ENCODE measurements at regions not wholly inside any gene's neighbourhood (a gene's known extent, or its start where the extent isn't known, plus 50 kb on each side); places are given as distances from the start of the nearest gene placed in this dataset.

DNA sequence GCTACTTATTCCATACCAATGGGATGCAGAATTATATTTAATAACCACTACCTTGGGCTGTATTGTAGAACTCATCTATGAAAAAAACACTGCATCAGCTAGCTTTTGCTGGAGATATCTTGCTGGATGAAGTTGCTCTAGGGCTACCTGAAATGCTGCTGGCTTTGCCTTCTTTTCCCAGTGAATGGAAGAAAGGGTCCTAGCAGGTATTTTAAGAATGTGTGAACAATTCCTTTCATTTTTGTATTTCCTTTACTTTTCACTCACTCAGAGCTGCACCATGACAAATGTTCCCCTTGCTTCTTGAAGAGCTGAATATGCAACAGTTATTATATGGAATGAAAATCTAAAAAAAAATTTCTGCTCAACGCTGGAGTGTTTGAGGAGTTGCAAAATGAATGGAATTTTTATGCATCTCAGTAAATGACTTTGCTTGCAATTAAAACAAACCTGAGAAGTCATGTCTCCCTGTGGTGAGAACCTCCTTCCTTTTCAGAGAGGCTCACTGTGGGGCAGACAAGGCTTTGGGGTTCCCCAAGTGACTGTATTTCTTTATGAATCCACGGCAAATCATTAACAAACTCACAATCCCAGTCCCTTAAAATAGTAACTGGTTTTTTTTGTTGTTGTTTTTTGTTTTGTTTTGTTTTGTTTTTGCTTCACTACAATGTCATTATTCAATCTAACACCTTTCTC lies 566.8 kb upstream of the KIRREL3 start:
- Mint-ChIP-seq H3K36me3 (no peaks in the 10 kb centered on the region), H3K27ac (no peak overlapping the region)

DNA sequence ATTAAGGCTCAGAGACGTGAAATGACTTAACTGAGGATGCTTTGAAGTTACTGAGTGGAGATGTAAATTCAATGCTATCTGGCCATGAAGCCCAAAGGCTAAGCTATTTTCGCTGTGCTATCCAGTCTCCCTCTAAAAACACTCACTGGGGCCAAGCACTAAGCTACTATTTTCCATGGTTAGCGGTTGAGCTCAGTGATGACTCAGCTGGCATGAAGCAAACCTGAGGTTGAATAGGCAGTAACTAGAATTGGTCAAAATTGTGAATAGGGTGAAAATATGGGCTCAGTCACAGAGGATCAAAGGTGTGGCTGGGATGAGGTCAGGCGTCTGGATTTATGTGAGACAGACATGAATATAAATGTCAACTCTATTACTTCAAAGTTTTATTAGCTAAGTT lies 564.2 kb upstream of the KIRREL3 start:
- Mint-ChIP-seq H3K36me3 (no peaks in the 10 kb centered on the region), H3K4me1 (no peaks in the 10 kb centered on the region), H3K4me3 (no peak overlapping the region), H3K27ac (no peak overlapping the region), H3K9me3 (no peaks in the 10 kb centered on the region), H3K27me3 (peaks cover 1% of the 10 kb centered on the region)

More for the DNA sequence above, 566.8 kb upstream of the KIRREL3 start:
- H3K27me3 Mint-ChIP-seq = peaks cover 1% of the 10 kb centered on the region
- peaks cover 6% of the 10 kb centered on the region for H3K9me3 Mint-ChIP-seq
- H3K4me1 Mint-ChIP-seq = no peaks in the 10 kb centered on the region
- no peak overlapping the region for H3K4me3 Mint-ChIP-seq

DNA sequence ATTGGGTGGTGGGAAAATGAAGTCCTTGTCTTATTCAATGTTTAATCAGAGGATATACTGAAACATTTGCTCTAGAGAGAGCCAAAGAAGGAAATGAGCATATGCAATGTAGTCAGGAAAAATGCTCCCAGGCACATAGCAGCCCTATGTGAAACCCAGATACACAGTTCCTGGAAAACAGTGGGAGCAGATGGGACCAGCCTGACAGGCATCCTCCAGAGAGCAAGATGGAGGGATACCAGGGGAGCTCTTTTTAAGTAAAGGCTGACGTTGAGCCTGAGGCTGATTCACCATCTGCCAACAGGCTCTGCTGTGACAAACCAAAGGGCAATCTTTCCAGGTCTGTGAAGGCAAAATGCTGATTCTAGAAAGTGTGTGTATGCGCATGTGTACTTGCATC lies 559.4 kb upstream of the KIRREL3 start:
- no peak overlapping the region for H3K4me3 Mint-ChIP-seq
- no peaks in the 10 kb centered on the region for H3K4me1 Mint-ChIP-seq
- no peak overlapping the region for H3K27ac Mint-ChIP-seq
- no peaks in the 10 kb centered on the region for H3K9me3 Mint-ChIP-seq
- H3K27me3 Mint-ChIP-seq = no peaks in the 10 kb centered on the region
- no peaks in the 10 kb centered on the region for H3K36me3 Mint-ChIP-seq

DNA sequence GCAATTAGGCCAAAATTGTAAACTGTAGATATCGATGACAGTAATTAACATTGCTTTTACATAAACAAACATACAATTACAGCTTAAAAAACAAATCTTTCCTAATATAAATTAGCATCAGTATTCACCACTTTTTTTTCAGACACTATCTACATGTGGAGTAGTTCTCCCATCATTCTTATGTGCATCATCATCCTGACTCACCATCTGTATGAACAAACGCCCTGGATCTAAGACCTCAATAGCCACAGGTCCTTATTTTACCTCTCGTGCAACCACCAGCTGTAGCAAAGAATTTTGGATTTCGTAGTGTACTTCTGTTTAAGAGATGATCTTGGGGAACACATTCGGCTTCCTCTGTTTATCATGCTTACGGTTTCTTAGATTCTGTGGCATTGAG lies 551.9 kb upstream of the KIRREL3 start:
- no peaks in the 10 kb centered on the region for H3K36me3 Mint-ChIP-seq

DNA sequence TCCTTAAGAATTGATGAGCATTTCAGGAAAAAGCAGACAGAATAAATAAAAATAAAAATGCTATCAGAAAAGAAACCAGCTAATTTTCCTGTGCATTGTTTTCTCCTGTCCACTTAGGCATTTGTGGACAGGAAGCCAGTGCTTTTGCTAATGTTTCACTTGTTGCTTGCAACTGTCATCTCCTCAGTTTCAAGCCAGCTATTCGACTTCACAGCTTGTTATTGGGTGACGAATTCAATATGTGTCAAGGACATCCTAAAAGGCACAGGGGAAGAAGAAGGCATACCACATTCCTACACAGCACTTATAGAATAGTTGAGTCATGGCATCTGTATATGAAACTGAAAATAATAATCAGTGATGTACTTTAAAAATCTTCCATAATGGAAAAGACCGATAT lies 530.6 kb upstream of the KIRREL3 start:
- Mint-ChIP-seq H3K36me3 (no peaks in the 10 kb centered on the region), H3K4me1 (no peaks in the 10 kb centered on the region), H3K4me3 (no peak overlapping the region), H3K9me3 (no peaks in the 10 kb centered on the region), H3K27ac (no peak overlapping the region), H3K27me3 (no peaks in the 10 kb centered on the region)

More for the DNA sequence above, 551.9 kb upstream of the KIRREL3 start:
- Mint-ChIP-seq H3K4me1 (no peaks in the 10 kb centered on the region), H3K4me3 (no peak overlapping the region), H3K9me3 (no peaks in the 10 kb centered on the region), H3K27ac (no peak overlapping the region), H3K27me3 (no peaks in the 10 kb centered on the region)

DNA sequence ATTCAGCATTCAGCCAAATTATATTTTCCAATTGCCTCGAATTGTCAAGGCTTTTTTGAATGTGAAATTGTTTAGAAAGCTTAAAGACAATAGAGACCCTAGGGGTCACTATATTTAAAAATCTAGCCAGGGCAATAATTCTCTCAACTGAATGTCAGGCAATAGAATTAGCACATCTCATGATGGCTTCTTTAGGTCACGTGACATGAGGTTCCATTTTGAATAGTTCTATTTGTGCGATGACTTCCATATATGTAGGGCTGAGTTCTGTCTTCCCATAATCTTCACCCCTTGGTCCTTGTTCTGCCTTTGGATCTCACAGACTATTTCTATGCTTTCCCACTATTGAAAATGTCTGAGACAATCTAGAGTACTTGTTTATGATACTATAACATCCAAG lies 527.7 kb upstream of the KIRREL3 start:
- Mint-ChIP-seq H3K4me3 (no peak overlapping the region), H3K27ac (no peak overlapping the region), H3K27me3 (no peaks in the 10 kb centered on the region), H3K4me1 (no peaks in the 10 kb centered on the region), H3K9me3 (no peaks in the 10 kb centered on the region), H3K36me3 (no peaks in the 10 kb centered on the region)

DNA sequence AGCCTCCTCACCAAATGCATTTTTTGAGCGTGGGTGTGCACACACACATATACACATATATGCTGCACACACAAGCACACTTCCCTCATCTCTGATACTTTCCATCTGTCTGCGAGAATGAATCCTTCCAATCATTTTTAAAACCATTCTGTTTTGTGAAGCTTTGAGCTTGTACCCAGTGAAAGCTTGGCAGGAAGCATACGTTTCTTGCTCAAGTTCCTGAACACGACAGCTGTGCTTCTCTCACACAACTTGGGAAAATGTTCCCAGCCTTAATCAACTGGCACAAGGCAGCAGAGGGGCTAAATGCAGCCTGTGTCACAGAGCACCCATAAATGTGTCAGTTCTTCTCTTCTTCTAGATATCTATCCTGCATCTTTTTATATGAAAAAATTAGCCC lies 524.0 kb upstream of the KIRREL3 start:
- Mint-ChIP-seq H3K27ac (no peak overlapping the region), H3K4me3 (no peak overlapping the region), H3K36me3 (no peaks in the 10 kb centered on the region), H3K27me3 (peaks cover 2% of the 10 kb centered on the region), H3K9me3 (no peaks in the 10 kb centered on the region), H3K4me1 (no peaks in the 10 kb centered on the region)

DNA sequence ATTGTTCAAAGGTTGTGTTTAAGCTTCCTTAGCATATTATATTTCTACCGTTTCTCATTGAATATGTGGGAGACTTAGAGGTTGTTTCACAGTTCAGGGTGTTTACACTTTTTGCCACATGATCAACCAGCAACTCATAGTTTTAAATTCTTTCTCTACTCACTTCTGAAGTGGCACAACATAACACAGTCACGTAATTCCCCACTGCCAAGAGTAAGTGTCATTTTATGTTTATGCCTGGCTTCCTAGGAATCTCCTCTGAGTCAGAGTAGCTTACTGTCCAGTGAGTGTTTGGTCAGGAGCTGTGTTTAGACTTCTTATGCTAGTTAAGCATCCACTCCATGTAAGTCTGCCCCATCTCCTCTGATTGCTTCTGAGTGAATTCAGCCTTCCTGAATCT lies 520.8 kb upstream of the KIRREL3 start:
- no peaks in the 10 kb centered on the region for H3K4me1 Mint-ChIP-seq
- H3K4me3 Mint-ChIP-seq = no peak overlapping the region
- H3K27me3 Mint-ChIP-seq = peaks cover 2% of the 10 kb centered on the region
- no peak overlapping the region for H3K27ac Mint-ChIP-seq
- H3K9me3 Mint-ChIP-seq = peaks cover 3% of the 10 kb centered on the region
- no peaks in the 10 kb centered on the region for H3K36me3 Mint-ChIP-seq

DNA sequence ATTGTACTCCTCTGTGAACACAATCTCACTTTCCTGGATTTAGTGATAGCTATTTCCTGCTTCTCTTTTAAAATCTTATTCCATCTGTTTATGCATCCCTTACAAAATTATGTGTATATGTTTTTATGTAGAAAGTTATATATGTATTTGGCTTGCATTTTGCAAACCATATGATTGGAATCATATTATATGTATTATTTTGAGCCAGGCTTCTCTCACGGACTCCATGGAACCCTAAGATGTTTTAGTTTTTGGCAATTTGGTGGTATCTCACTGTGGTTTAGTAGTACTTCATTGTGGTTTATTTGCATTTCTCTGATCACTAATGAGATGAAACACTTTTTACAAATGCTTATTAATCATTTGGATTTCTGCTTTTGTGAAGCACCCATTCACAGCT lies 507.3 kb upstream of the KIRREL3 start:
- no peaks in the 10 kb centered on the region for H3K36me3 Mint-ChIP-seq
- H3K4me3 Mint-ChIP-seq = no peak overlapping the region
- H3K27ac Mint-ChIP-seq = no peak overlapping the region
- H3K9me3 Mint-ChIP-seq = peaks cover 7% of the 10 kb centered on the region
- no peaks in the 10 kb centered on the region for H3K27me3 Mint-ChIP-seq
- H3K4me1 Mint-ChIP-seq = no peaks in the 10 kb centered on the region

DNA sequence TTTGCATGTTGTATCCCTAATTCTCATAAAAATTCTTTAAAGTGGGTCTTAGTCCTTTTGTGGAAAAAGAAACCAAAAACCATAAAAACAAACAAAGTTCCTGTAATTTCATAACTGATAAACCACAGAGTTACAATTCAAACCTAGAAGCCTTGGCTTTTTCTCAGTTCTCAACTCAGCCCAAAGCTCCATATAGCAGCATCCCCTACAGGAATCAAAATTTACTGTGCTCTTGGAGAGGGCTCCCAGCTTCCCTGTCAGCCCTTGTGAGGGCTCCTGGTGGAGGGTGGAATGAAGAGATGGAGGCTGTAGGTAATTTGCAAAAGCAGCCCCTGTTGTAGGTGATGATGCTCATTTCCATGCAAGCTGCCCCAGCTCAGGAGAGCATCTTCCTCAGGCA lies 506.1 kb upstream of the KIRREL3 start:
- H3K9me3 Mint-ChIP-seq = peaks cover 7% of the 10 kb centered on the region
- no peaks in the 10 kb centered on the region for H3K4me1 Mint-ChIP-seq
- no peak overlapping the region for H3K4me3 Mint-ChIP-seq
- no peak overlapping the region for H3K27ac Mint-ChIP-seq
- no peaks in the 10 kb centered on the region for H3K36me3 Mint-ChIP-seq
- peaks cover under 1% of the 10 kb centered on the region for H3K27me3 Mint-ChIP-seq

DNA sequence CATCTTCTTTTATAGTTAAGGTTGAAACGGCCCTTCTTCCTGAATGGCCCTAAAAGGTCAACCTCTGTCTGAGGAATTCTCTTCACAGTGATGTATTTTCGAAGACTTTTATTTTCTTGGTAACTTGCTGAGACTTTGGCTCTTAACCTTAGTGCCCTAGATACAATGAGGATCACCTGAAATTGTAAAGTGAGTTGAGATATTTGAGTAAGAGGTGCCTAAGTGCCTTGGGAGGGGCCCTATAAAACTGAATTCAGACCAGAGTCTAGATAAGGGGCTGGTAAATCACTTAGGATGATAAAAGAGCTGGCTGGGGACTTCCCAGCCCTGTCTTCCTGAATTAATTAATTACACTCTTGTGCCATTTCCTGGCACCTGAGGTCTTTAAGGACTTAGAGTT lies 505.6 kb upstream of the KIRREL3 start:
- Mint-ChIP-seq H3K4me3 (no peak overlapping the region), H3K27me3 (peaks cover 2% of the 10 kb centered on the region), H3K9me3 (peaks cover 7% of the 10 kb centered on the region), H3K4me1 (no peaks in the 10 kb centered on the region), H3K36me3 (no peaks in the 10 kb centered on the region), H3K27ac (no peak overlapping the region)

DNA sequence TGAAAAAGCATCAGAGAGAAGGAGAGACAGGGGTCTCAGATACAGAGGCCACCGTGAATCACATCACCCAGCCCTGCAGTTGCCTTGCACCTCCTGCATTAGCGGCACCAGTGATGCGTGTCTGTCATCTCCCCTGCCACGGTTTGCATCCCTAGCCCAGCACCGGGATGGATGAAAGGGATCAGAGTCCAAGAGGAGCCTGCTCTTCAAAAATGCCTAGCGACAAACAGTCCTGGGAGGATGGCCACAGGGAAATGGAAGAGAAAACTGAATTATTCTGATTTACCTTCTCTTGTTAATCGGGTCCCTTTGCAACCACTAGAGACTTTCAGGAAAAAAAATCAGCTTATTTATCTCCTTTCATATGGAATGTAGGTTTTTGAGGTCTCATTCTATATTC lies 495.6 kb upstream of the KIRREL3 start:
- no peaks in the 10 kb centered on the region for H3K36me3 Mint-ChIP-seq
- H3K9me3 Mint-ChIP-seq = peaks cover 6% of the 10 kb centered on the region
- H3K4me1 Mint-ChIP-seq = no peaks in the 10 kb centered on the region
- H3K4me3 Mint-ChIP-seq = no peak overlapping the region
- no peaks in the 10 kb centered on the region for H3K27me3 Mint-ChIP-seq
- no peak overlapping the region for H3K27ac Mint-ChIP-seq

DNA sequence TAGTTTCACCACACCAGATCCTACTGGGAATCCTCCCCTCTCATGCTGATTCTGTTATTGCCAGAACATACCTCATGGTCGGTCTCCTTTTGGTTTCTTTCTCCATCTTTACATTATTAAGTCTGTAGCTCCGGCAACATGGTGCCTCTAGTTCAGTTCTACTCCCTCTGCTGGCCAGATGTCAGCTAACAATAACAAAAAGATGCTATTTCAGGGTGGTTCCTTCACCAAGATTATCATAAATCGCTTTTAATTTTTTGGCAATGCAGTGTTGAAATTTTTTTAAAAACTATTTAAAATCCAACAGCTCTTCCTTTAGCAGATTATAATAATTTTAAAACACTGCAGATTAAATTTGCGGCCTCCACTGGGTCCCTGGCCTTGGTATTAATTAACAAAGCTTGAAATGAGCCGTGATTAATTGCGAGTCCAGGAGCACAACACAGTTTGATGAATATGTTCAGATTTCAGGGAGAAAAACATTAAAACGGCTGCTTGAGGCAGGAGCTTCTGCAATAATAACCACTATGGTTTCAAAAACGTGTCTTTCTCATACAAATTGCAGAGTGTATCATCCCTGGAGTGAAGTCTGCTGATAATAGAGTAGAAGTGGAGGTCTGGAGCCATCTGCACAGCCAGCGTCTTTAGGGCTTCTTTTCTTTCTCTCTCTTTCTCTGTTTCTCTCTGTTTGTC lies 492.9 kb upstream of the KIRREL3 start:
- no peaks in the 10 kb centered on the region for H3K27me3 Mint-ChIP-seq
- no peaks in the 10 kb centered on the region for H3K4me1 Mint-ChIP-seq
- H3K27ac Mint-ChIP-seq = no peak overlapping the region
- H3K36me3 Mint-ChIP-seq = no peaks in the 10 kb centered on the region
- H3K4me3 Mint-ChIP-seq = no peak overlapping the region
- H3K9me3 Mint-ChIP-seq = peaks cover 10% of the 10 kb centered on the region

DNA sequence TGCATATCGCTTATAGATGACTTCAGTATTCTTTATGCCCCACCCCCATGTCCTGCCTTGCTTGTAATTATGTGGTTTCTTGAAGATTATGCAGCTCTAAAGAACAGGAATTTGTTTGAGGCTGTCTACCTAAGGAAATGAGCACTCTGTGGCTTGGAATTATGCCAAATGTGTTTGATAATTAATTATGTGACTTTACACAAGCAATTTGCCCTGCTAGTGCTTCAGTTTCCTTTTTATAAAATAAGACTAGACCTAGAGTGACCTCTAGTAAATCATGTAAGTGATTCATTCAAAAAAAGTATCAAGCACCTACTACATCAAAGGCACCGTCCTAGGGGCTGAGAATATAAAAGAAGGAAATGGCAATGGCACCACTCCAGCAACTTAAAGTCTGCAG lies 491.5 kb upstream of the KIRREL3 start:
- no peaks in the 10 kb centered on the region for H3K4me1 Mint-ChIP-seq
- H3K9me3 Mint-ChIP-seq = peaks cover 10% of the 10 kb centered on the region
- no peaks in the 10 kb centered on the region for H3K27me3 Mint-ChIP-seq
- no peak overlapping the region for H3K27ac Mint-ChIP-seq
- no peak overlapping the region for H3K4me3 Mint-ChIP-seq
- H3K36me3 Mint-ChIP-seq = no peaks in the 10 kb centered on the region

DNA sequence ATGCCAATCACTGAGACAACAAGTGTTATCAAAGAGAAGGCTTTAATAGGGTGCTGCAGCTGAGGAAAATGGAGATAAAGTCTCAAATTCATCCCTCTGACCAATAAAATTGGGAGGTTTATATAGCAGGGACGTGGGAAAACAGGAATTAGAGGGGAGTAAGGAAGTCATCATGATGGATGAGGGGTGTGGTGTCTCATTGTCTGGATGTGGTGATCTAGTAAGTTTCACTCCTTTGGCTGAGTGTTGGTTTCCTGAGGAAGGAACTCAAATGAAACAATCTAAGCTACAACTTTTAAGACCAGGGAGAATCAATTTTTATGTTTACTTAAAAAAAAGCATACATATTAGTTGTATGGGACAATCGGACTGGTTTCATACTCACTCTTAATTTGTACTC lies 491.0 kb upstream of the KIRREL3 start:
- H3K27ac Mint-ChIP-seq = no peak overlapping the region
- peaks cover 10% of the 10 kb centered on the region for H3K9me3 Mint-ChIP-seq
- H3K36me3 Mint-ChIP-seq = no peaks in the 10 kb centered on the region
- no peaks in the 10 kb centered on the region for H3K27me3 Mint-ChIP-seq
- no peak overlapping the region for H3K4me3 Mint-ChIP-seq
- H3K4me1 Mint-ChIP-seq = no peaks in the 10 kb centered on the region

DNA sequence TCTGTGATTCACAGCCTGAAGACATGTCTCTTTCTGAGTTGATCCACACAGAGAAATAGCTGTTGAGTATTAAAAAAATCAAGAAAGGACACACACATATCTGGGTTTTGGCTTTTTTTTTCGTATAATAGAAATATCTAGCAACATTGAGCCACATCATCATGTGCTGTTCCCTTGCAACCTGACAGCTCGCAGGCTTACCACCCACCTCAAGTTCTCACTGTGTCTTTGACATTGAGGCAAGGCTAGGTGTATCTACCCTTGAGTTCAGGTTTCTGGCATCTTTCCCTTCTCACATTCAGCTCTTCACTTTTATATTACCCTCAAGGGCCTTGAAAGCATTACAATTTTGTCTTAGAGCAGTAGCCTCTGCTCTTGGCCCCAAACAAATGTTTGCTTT lies 490.3 kb upstream of the KIRREL3 start:
- Mint-ChIP-seq H3K27ac (no peak overlapping the region), H3K36me3 (no peaks in the 10 kb centered on the region), H3K4me3 (no peak overlapping the region), H3K9me3 (peaks cover 10% of the 10 kb centered on the region), H3K27me3 (no peaks in the 10 kb centered on the region), H3K4me1 (no peaks in the 10 kb centered on the region)

DNA sequence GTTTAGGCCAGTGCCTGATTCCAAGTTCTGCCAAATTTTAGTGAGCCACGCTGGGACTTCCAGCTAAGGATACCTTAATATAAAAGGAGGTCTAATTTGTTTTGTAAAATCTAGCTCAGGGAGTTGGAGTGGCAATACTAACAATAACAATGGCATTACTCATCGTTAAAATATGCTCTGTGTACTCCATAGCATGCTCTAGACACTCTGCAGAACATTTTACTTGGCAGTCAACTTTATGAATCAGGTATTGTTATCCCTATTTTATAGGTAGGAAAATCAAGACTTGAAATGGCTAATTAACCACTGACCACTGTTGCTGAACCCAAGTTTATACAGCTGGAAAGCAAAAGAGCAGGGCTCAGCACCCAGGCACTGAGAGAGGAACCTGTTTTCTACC lies 485.0 kb upstream of the KIRREL3 start:
- no peaks in the 10 kb centered on the region for H3K4me1 Mint-ChIP-seq
- no peak overlapping the region for H3K4me3 Mint-ChIP-seq
- no peaks in the 10 kb centered on the region for H3K27me3 Mint-ChIP-seq
- no peak overlapping the region for H3K27ac Mint-ChIP-seq
- no peaks in the 10 kb centered on the region for H3K9me3 Mint-ChIP-seq
- no peaks in the 10 kb centered on the region for H3K36me3 Mint-ChIP-seq

Measured in activated naive CD4-positive, alpha-beta T cell treated with anti-CD3 and anti-CD28 coated beads, Interleukin-2, amount 50 U/mL, for 24 hours (primary cell).